ENCODE measurements at regions not wholly inside any gene's neighbourhood (a gene's known extent, or its start where the extent isn't known, plus 50 kb on each side); places are given as distances from the start of the nearest gene placed in this dataset.

GRCh38 chr5:98173334-98173733, 600.1 kb upstream of the RGMB start:
- in situ Hi-C loops (cut with HindIII; ENCODE audit: low pct_unique_long_range_greater_than_20kb, low sequenced_read_pairs) = no loop called here
- intact Hi-C loops (cut with micrococcal nuclease; ENCODE audit: unreplicated experiment) = no loop called here

GRCh38 chr5:98175474-98175873, 598.0 kb upstream of the RGMB start:
- DNase-seq (ENCODE audit: low read depth, low spot score) (no peak), ATAC-seq (no peak)
- Histone ChIP-seq H3K36me3 (ENCODE audit: control insufficient read depth, insufficient read depth, low read length) (no peaks in the 10 kb centered on the region), H3K4me1 (ENCODE audit: control insufficient read depth, insufficient read depth, low read length) (no peaks in the 10 kb centered on the region), H3K4me3 (ENCODE audit: low read depth in 2 of 2, low read length in 2 of 2) (no peak overlapping the region), H3K27me3 (ENCODE audit: control insufficient read depth, insufficient read depth, low read length) (no peaks in the 10 kb centered on the region), H3K9me3 (ENCODE audit: control insufficient read depth, insufficient read depth, low read depth, low read length) (no peaks in the 10 kb centered on the region), H3K27ac (ENCODE audit: low read length) (no peak overlapping the region)
- in situ Hi-C loops (cut with HindIII; ENCODE audit: low pct_unique_long_range_greater_than_20kb, low sequenced_read_pairs) (no loop called here), intact Hi-C loops (cut with micrococcal nuclease; ENCODE audit: unreplicated experiment) (no loop called here)
- TF ChIP-seq TCF7L2 (IDR thresholded peaks at IDR 0.05; ENCODE audit: low read depth, low read length) (no peak), POLR2AphosphoS5 (IDR thresholded peaks at IDR 0.05; ENCODE audit: low read depth, low read length) (no peak), SIN3A (IDR thresholded peaks at IDR 0.05; ENCODE audit: borderline replicate concordance, insufficient read depth, low read depth, low read length) (no peak)
- TF ChIP-seq, protein P1, sequence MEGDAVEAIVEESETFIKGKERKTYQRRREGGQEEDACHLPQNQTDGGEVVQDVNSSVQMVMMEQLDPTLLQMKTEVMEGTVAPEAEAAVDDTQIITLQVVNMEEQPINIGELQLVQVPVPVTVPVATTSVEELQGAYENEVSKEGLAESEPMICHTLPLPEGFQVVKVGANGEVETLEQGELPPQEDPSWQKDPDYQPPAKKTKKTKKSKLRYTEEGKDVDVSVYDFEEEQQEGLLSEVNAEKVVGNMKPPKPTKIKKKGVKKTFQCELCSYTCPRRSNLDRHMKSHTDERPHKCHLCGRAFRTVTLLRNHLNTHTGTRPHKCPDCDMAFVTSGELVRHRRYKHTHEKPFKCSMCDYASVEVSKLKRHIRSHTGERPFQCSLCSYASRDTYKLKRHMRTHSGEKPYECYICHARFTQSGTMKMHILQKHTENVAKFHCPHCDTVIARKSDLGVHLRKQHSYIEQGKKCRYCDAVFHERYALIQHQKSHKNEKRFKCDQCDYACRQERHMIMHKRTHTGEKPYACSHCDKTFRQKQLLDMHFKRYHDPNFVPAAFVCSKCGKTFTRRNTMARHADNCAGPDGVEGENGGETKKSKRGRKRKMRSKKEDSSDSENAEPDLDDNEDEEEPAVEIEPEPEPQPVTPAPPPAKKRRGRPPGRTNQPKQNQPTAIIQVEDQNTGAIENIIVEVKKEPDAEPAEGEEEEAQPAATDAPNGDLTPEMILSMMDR (IDR thresholded peaks at IDR 0.05) = no peak
- TF ChIP-seq, protein P2, sequence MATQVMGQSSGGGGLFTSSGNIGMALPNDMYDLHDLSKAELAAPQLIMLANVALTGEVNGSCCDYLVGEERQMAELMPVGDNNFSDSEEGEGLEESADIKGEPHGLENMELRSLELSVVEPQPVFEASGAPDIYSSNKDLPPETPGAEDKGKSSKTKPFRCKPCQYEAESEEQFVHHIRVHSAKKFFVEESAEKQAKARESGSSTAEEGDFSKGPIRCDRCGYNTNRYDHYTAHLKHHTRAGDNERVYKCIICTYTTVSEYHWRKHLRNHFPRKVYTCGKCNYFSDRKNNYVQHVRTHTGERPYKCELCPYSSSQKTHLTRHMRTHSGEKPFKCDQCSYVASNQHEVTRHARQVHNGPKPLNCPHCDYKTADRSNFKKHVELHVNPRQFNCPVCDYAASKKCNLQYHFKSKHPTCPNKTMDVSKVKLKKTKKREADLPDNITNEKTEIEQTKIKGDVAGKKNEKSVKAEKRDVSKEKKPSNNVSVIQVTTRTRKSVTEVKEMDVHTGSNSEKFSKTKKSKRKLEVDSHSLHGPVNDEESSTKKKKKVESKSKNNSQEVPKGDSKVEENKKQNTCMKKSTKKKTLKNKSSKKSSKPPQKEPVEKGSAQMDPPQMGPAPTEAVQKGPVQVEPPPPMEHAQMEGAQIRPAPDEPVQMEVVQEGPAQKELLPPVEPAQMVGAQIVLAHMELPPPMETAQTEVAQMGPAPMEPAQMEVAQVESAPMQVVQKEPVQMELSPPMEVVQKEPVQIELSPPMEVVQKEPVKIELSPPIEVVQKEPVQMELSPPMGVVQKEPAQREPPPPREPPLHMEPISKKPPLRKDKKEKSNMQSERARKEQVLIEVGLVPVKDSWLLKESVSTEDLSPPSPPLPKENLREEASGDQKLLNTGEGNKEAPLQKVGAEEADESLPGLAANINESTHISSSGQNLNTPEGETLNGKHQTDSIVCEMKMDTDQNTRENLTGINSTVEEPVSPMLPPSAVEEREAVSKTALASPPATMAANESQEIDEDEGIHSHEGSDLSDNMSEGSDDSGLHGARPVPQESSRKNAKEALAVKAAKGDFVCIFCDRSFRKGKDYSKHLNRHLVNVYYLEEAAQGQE (IDR thresholded peaks at IDR 0.05; ENCODE audit: insufficient read depth in 1 of 2, low read depth in 2 of 2, low read length in 1 of 2) = no peak
- no TSS peak for BruUV-seq (replicated peaks)
- ChIA-PET CTCF (no interaction called here), POLR2A (no interaction called here)

More at GRCh38 chr5:98173334-98173733, 600.1 kb upstream of the RGMB start:
- no peaks in the 10 kb centered on the region for H3K36me3 ChIP-seq (ENCODE audit: control insufficient read depth, insufficient read depth, low read length)
- H3K9me3 ChIP-seq (ENCODE audit: control insufficient read depth, insufficient read depth, low read depth, low read length) = no peaks in the 10 kb centered on the region
- TF ChIP-seq TCF7L2 (IDR thresholded peaks at IDR 0.05; ENCODE audit: low read depth, low read length) = no peak
- TF ChIP-seq, protein P1 (IDR thresholded peaks at IDR 0.05) = no peak
- TF ChIP-seq, protein P2 (IDR thresholded peaks at IDR 0.05; ENCODE audit: insufficient read depth in 1 of 2, low read depth in 2 of 2, low read length in 1 of 2) = no peak
- TF ChIP-seq SIN3A (IDR thresholded peaks at IDR 0.05; ENCODE audit: borderline replicate concordance, insufficient read depth, low read depth, low read length) = no peak
- no peak for TF ChIP-seq POLR2AphosphoS5 (IDR thresholded peaks at IDR 0.05; ENCODE audit: low read depth, low read length)
- POLR2A ChIA-PET = no interaction called here
- H3K27ac ChIP-seq (ENCODE audit: low read length) = no peak overlapping the region
- no peak for ATAC-seq
- H3K4me3 ChIP-seq (ENCODE audit: low read depth in 2 of 2, low read length in 2 of 2) = no peak overlapping the region
- CTCF ChIA-PET = interaction anchor here (0.7 kb wide), 1 partner anchor 117 kb away, joined by 3 read pairs; no protein-coding TSS in a partner anchor
- H3K4me1 ChIP-seq (ENCODE audit: control insufficient read depth, insufficient read depth, low read length) = no peaks in the 10 kb centered on the region
- H3K27me3 ChIP-seq (ENCODE audit: control insufficient read depth, insufficient read depth, low read length) = no peaks in the 10 kb centered on the region
- no TSS peak for BruUV-seq (replicated peaks)
- DNase-seq (ENCODE audit: low read depth, low spot score) = no peak
